ENCODE measurements at regions not wholly inside any gene's neighbourhood (a gene's known extent, or its start where the extent isn't known, plus 50 kb on each side); places are given as distances from the start of the nearest gene placed in this dataset.

DNA sequence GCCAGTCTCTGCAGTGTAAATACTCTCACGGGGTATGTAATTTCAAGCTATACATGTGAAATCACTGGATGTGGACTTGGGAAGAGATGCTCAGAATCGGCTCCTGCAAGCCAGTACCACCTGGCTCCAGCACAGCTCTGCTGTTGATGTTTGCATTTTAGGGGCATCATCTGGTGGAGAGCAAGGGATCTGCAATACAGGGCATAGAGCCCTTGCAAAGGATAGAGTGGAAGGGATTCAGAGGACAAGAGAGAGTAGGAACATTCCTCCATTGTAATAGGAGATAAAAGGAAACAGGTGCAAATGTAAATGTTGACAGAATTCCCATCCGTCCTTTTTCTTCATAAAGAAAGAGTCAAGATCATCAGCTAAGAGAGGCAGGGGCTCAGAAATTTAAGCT lies 184.1 kb downstream of the PMP22 start:
- Mint-ChIP-seq H3K36me3 (no peaks in the 10 kb centered on the region), H3K9me3 (no peaks in the 10 kb centered on the region), H3K4me3 (no peak overlapping the region), H3K27me3 (peaks cover 19% of the 10 kb centered on the region), H3K4me1 (ENCODE audit: unreplicated experiment) (no peaks in the 10 kb centered on the region), H3K27ac (no peak overlapping the region)
- no peak for DNase-seq (ENCODE audit: extremely low spot score, unreplicated experiment)
- TF ChIP-seq CTCF (conservative IDR thresholded peaks at IDR 0.05), result no peak

GRCh38 chr17:15078570-15078969 lies 186.6 kb downstream of the PMP22 start:
- Mint-ChIP-seq H3K27ac (no peak overlapping the region), H3K9me3 (no peaks in the 10 kb centered on the region), H3K27me3 (peaks cover 22% of the 10 kb centered on the region), H3K4me3 (no peak overlapping the region), H3K36me3 (no peaks in the 10 kb centered on the region), H3K4me1 (ENCODE audit: unreplicated experiment) (no peaks in the 10 kb centered on the region)
- no peak for DNase-seq (ENCODE audit: extremely low spot score, unreplicated experiment)
- no peak for TF ChIP-seq CTCF (conservative IDR thresholded peaks at IDR 0.05)

DNA sequence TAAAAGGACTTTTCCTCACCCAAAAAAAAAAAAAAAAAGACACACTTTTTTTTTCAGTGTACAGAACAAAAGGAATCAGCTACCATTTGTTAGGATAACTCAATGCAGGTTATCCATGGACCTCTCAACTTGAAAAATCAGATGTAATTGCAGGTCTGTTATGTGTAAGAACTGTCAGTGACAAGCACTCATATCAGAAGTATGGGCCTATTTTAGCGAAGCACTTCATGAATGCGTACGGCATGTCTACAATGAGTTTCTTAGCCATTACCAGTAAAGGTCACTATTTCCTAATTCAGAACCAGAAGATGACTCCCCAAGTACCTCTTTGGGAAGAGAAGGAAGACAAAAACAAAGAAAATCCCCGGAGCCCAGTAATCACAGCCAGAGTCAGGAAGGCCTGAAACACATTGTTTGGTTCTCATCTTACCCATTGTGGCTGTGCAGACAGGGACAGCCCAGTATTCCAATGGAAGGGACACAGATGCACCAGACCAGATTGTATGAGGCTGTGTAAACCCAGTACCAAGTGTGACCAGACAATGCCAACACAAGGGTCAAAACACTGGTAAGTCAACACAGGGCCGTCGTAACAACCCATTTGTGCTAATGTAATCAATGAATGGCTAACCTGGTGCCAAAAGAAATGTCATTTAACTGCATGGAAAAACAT lies 188.0 kb downstream of the PMP22 start:
- H3K27ac Mint-ChIP-seq, result no peak overlapping the region
- TF ChIP-seq CTCF (conservative IDR thresholded peaks at IDR 0.05), result no peak
- no peak overlapping the region for H3K4me3 Mint-ChIP-seq
- H3K4me1 Mint-ChIP-seq (ENCODE audit: unreplicated experiment), result no peaks in the 10 kb centered on the region
- DNase-seq (ENCODE audit: extremely low spot score, unreplicated experiment), result no peak
- peaks cover 24% of the 10 kb centered on the region for H3K27me3 Mint-ChIP-seq
- H3K9me3 Mint-ChIP-seq, result no peaks in the 10 kb centered on the region
- no peaks in the 10 kb centered on the region for H3K36me3 Mint-ChIP-seq

DNA sequence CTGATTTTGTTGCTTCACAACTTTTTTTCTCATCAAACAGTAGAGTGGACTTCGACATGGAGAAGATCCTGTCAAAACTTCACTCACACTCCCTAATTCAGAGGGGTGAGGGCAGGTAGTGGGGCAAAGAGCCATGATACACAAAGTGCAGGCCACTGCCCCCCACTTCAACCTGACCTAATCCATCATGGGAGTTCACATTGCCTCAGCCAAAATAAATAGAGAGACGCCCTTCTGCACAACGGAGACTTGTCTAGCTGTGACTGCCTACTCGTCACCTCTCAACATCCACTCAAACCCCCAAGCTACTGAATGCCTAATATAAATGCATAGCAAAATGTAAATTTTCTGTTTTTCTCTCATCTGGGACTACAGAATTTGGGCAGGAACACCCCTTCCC lies 213.2 kb downstream of the PMP22 start:
- no peak for TF ChIP-seq CTCF (conservative IDR thresholded peaks at IDR 0.05)
- H3K9me3 Mint-ChIP-seq, result no peaks in the 10 kb centered on the region
- H3K27ac Mint-ChIP-seq, result no peak overlapping the region
- peaks cover 39% of the 10 kb centered on the region for H3K27me3 Mint-ChIP-seq
- H3K4me3 Mint-ChIP-seq, result no peak overlapping the region
- H3K36me3 Mint-ChIP-seq, result no peaks in the 10 kb centered on the region
- H3K4me1 Mint-ChIP-seq (ENCODE audit: unreplicated experiment), result peaks cover 11% of the 10 kb centered on the region
- no peak for DNase-seq (ENCODE audit: extremely low spot score, unreplicated experiment)

DNA sequence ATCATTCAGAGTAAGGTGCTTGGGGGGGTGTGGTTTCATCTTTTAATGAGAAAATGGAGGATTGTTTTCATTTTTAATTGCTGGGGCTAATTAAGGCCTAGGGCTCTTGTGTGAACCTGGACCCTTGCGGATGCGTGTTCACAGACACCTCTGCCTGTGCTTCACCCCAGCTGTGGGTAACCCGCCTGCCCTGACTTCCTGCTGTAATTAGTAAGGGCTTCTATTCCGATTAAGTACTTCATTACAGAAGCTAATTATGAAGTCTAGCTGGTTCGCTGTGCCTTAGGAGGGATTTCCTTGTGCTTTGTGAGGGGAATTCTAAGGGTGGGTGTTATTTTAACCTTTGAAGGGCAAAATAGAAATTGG lies 215.3 kb downstream of the PMP22 start:
- Mint-ChIP-seq H3K36me3 (no peaks in the 10 kb centered on the region), H3K27me3 (peaks cover 39% of the 10 kb centered on the region), H3K27ac (no peak overlapping the region), H3K4me3 (no peak overlapping the region), H3K9me3 (no peaks in the 10 kb centered on the region), H3K4me1 (ENCODE audit: unreplicated experiment) (peaks cover 11% of the 10 kb centered on the region)
- no peak for DNase-seq (ENCODE audit: extremely low spot score, unreplicated experiment)
- TF ChIP-seq CTCF (conservative IDR thresholded peaks at IDR 0.05), result no peak

All from type B pancreatic cell (in vitro differentiated cells).